A673 (cell line): ENCODE measurements at regions not wholly inside any gene's neighbourhood (a gene's known extent, or its start where the extent isn't known, plus 50 kb on each side); places are given as distances from the start of the nearest gene placed in this dataset.

ENCODE experiments used
- BruUV-seq: library from RNA; stranded (reverse); fragments of 400-500 nt; replicated peaks from 2 replicates; lab custom pipeline; 2021; lab: Mats Ljungman, UMichigan
- CTCF ChIA-PET: fragments of 300-600 bp; sonication (Branson Sonifier 250); formaldehyde crosslinking; loops from one replicate; lab custom pipeline; 2022; ENCODE audit warnings: antibody characterized with exemption; lab: Charles Lee
- POLR2A ChIA-PET: fragments of 300-600 bp; sonication (Branson Sonifier 250); formaldehyde crosslinking; loops from one replicate; lab custom pipeline; 2022; ENCODE audit warnings: antibody characterized with exemption; ENCODE audit not compliant: low non-redundant PET; lab: Charles Lee
- DNase-seq: peaks from one replicate; pipeline ENCODE4 v3.0.0-alpha.2; 2015; ENCODE audit warnings: low spot score
- H3K27ac ChIP-seq: fragments of 200-600 bp; sonication (generic); 2 replicates; pipeline ENCODE4 v1.5.1; 2016; ENCODE audit warnings: mixed run types, low read depth, mild to moderate bottlenecking, mixed read lengths, antibody characterized with exemption, low read length; ENCODE audit not compliant: poor library complexity, severe bottlenecking
- H3K27me3 ChIP-seq: fragments of 200-600 bp; sonication (generic); replicated peaks from 2 replicates; pipeline ENCODE4 v1.6.1; 2017; ENCODE audit warnings: mixed run types, low read depth, mild to moderate bottlenecking, mixed read lengths, antibody characterized with exemption, low read length; ENCODE audit not compliant: insufficient read depth, poor library complexity
- H3K36me3 ChIP-seq: fragments of 200-600 bp; sonication (generic); 2 replicates; pipeline ENCODE4 v1.6.1; 2016; ENCODE audit warnings: mixed run types, mild to moderate bottlenecking, mixed read lengths, antibody characterized with exemption, low read length; ENCODE audit not compliant: insufficient read depth, poor library complexity, severe bottlenecking
- H3K4me1 ChIP-seq: fragments of 200-600 bp; sonication (generic); 2 replicates; pipeline ENCODE4 v1.6.1; 2017; ENCODE audit warnings: mixed run types, mild to moderate bottlenecking, mixed read lengths, antibody characterized with exemption, low read length; ENCODE audit not compliant: insufficient read depth, poor library complexity, severe bottlenecking
- H3K4me3 ChIP-seq: fragments of 200-600 bp; sonication (generic); 2 replicates; pipeline ENCODE4 v1.5.1; 2016; ENCODE audit warnings: low read depth, mixed run types, mild to moderate bottlenecking, mixed read lengths, low read length; ENCODE audit not compliant: poor library complexity, severe bottlenecking
- H3K9me3 ChIP-seq: fragments of 200-600 bp; sonication (generic); 2 replicates; pipeline ENCODE4 v1.6.1; 2016; ENCODE audit warnings: mixed run types, low read depth, mild to moderate bottlenecking, mixed read lengths, antibody characterized with exemption, low read length; ENCODE audit not compliant: poor library complexity, severe bottlenecking
- CTCF ChIP-seq: fragments of 300-800, 200-600 bp; sonication (generic); conservative IDR thresholded peaks from 2 replicates; pipeline ENCODE4 v1.5.1; 2017; ENCODE audit warnings: low read depth, mild to moderate bottlenecking, antibody characterized with exemption, low read length, moderate library complexity, mixed read lengths
- EZH2 ChIP-seq: fragments of 200-600 bp; sonication (generic); IDR thresholded peaks from 2 replicates; pipeline ENCODE4 v1.6.1; 2017; ENCODE audit warnings: borderline replicate concordance, low read depth, mild to moderate bottlenecking, mixed read lengths, antibody characterized with exemption, low read length; ENCODE audit not compliant: poor library complexity, severe bottlenecking
- intact Hi-C: fragments of 100-400 bp; cut with micrococcal nuclease; formaldehyde crosslinking; loops from one replicate; pipeline ENCODE4 v1.10.0; 2022; ENCODE audit not compliant: unreplicated experiment

GRCh38 chr13:22599156-22599555, 581.6 kb upstream of the SGCG start:
- no peak for DNase-seq
- no peaks in the 10 kb centered on the region for H3K27me3 ChIP-seq
- no TSS peak for BruUV-seq
- intact Hi-C loops, result no loop called here
- CTCF ChIA-PET, result no interaction called here
- no peaks in the 10 kb centered on the region for H3K4me1 ChIP-seq
- no peaks in the 10 kb centered on the region for H3K9me3 ChIP-seq
- no peak overlapping the region for H3K4me3 ChIP-seq
- POLR2A ChIA-PET, result no interaction called here
- H3K36me3 ChIP-seq, result no peaks in the 10 kb centered on the region
- TF ChIP-seq CTCF (no peak), EZH2 (no peak)
- H3K27ac ChIP-seq, result no peak overlapping the region

- TF ChIP-seq CTCF (no peak), EZH2 (no peak)
- H3K27me3 ChIP-seq, result no peaks in the 10 kb centered on the region
- H3K4me1 ChIP-seq, result no peaks in the 10 kb centered on the region
- H3K27ac ChIP-seq, result no peak overlapping the region
- no peaks in the 10 kb centered on the region for H3K9me3 ChIP-seq
- BruUV-seq, result no TSS peak
- ChIA-PET POLR2A (no interaction called here), CTCF (no interaction called here)
- DNase-seq, result no peak
- H3K36me3 ChIP-seq, result no peaks in the 10 kb centered on the region
- intact Hi-C loops, result no loop called here
- H3K4me3 ChIP-seq, result no peak overlapping the region
These were observed 562.8 kb upstream of the SGCG start for GRCh38 chr13:22618002-22618401.

GRCh38 chr13:22625691-22626090, 555.1 kb upstream of the SGCG start:
- Histone ChIP-seq H3K4me1 (no peaks in the 10 kb centered on the region), H3K27ac (no peak overlapping the region), H3K4me3 (no peak overlapping the region), H3K27me3 (no peaks in the 10 kb centered on the region), H3K9me3 (no peaks in the 10 kb centered on the region), H3K36me3 (no peaks in the 10 kb centered on the region)
- intact Hi-C loops, result no loop called here
- no peak for DNase-seq
- BruUV-seq, result no TSS peak
- POLR2A ChIA-PET, result no interaction called here
- CTCF ChIA-PET, result no interaction called here
- no peak for TF ChIP-seq CTCF
- TF ChIP-seq EZH2, result no peak
